ENCODE measurements at regions not wholly inside any gene's neighbourhood (a gene's known extent, or its start where the extent isn't known, plus 50 kb on each side); places are given as distances from the start of the nearest gene placed in this dataset.

DNA sequence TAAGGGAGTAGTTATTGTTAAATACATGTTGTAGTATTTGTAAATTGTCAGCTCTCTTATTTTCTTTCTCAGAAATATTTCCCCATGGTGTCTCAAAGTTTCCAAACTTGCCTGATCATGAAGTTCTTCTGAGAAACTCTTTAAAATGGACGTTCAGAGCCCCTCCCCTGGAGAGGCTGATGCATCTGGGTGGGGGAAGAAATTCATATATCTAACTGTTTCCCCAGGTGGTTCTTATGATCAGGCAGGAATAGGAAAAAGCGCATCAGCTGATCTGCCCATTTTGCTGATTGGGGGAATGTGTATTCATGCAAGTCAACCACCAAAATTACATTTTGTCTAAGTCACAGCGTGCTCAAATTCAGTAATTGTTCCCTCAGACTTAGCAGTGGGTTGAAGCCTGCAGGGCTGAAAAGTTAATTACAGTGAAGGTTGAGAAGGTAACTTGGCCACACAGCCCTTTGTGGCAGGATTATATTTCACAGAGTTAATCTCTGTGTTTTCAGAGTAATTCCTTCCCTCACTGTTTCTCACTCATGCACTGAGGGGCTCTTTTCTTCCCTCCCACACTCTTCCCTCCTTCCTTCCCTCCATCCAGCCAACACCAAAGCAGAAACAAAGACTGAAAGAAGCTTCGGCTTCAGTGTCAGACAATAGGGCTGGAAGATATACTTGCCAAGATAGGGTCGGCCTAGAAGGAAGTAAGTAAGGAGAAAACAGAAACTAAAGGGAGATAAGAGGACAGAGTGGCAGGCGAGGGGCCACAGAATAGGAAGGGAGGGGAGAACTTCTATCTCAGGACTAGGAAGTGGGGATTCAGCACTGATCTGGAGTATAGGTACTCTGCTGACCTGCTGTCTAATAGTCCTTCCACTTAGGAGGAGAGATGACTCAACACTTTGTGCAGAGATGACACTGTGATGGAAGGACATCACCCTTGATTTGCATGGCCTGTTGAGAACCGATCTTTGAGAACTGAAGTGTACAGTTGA is 50.5 kb upstream of the STARD3NL start:
- TF ChIP-seq, protein P1, sequence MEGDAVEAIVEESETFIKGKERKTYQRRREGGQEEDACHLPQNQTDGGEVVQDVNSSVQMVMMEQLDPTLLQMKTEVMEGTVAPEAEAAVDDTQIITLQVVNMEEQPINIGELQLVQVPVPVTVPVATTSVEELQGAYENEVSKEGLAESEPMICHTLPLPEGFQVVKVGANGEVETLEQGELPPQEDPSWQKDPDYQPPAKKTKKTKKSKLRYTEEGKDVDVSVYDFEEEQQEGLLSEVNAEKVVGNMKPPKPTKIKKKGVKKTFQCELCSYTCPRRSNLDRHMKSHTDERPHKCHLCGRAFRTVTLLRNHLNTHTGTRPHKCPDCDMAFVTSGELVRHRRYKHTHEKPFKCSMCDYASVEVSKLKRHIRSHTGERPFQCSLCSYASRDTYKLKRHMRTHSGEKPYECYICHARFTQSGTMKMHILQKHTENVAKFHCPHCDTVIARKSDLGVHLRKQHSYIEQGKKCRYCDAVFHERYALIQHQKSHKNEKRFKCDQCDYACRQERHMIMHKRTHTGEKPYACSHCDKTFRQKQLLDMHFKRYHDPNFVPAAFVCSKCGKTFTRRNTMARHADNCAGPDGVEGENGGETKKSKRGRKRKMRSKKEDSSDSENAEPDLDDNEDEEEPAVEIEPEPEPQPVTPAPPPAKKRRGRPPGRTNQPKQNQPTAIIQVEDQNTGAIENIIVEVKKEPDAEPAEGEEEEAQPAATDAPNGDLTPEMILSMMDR (IDR thresholded peaks at IDR 0.05), result no peak
- TF ChIP-seq ZFX (IDR thresholded peaks at IDR 0.05; ENCODE audit: borderline replicate concordance), result no peak

Data from 22Rv1 (cell line).